GM20000 (cell line): ENCODE measurements at regions not wholly inside any gene's neighbourhood (a gene's known extent, or its start where the extent isn't known, plus 50 kb on each side); places are given as distances from the start of the nearest gene placed in this dataset.

Experiments
- DNase-seq: peaks from one replicate; pipeline ENCODE4 v3.0.0; 2012; ENCODE audit warnings: low spot score
- TF ChIP-seq, protein P1 (sequence below): IDR thresholded peaks from 2 replicates; pipeline ENCODE4 v1.5.1; 2012; ENCODE audit warnings: mild to moderate bottlenecking, control low read depth; ENCODE audit errors: extremely low read depth, missing control alignments

DNA sequence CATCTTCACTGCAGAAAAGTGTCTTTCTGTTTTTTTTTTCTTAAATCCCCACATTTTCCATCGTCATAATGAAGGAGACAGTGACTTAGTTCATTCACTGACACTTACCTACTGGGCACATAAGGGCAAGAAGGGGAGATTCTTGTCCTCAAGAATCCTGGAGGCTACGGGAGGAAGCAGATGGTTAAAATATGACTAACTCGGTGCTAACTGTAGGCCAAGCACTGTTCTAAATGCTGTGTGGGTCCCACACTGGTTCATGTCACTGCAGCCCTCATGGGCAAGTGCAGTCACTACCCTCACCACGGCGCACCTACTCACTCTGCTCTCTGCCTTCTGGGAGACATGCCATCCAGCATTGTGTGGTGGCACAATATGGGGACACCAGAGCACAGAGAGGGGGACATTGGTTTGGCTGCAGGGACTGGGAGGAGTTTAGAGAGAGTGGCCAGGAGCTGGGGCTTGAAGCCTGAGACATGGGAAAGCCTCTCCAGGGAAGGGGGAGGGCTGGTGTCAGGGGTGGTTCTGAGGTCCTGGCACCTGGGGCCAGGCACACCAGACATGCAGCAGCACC lies 305.2 kb downstream of the MYCN start:
- TF ChIP-seq, protein P1, sequence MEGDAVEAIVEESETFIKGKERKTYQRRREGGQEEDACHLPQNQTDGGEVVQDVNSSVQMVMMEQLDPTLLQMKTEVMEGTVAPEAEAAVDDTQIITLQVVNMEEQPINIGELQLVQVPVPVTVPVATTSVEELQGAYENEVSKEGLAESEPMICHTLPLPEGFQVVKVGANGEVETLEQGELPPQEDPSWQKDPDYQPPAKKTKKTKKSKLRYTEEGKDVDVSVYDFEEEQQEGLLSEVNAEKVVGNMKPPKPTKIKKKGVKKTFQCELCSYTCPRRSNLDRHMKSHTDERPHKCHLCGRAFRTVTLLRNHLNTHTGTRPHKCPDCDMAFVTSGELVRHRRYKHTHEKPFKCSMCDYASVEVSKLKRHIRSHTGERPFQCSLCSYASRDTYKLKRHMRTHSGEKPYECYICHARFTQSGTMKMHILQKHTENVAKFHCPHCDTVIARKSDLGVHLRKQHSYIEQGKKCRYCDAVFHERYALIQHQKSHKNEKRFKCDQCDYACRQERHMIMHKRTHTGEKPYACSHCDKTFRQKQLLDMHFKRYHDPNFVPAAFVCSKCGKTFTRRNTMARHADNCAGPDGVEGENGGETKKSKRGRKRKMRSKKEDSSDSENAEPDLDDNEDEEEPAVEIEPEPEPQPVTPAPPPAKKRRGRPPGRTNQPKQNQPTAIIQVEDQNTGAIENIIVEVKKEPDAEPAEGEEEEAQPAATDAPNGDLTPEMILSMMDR: no peak
- no peak for DNase-seq

DNA sequence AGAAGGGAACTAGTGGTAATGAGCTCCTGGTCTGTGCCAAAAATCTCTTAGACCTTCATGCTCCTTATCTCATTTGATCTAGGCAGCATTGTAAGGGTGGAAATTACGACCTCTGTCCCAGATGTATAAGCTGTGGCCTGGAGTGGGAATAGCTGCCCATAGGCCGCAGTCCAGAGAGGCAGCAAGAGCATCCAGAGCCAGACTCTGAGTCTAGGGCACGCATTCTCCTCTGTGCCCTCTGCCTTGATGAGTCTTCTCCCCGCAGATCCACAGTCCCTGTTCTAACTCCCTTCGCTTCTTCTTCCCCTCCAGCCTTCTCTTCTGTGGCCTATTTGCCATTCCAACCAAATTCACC lies 304.6 kb downstream of the MYCN start:
- TF ChIP-seq, protein P1: no peak
- no peak for DNase-seq

DNA sequence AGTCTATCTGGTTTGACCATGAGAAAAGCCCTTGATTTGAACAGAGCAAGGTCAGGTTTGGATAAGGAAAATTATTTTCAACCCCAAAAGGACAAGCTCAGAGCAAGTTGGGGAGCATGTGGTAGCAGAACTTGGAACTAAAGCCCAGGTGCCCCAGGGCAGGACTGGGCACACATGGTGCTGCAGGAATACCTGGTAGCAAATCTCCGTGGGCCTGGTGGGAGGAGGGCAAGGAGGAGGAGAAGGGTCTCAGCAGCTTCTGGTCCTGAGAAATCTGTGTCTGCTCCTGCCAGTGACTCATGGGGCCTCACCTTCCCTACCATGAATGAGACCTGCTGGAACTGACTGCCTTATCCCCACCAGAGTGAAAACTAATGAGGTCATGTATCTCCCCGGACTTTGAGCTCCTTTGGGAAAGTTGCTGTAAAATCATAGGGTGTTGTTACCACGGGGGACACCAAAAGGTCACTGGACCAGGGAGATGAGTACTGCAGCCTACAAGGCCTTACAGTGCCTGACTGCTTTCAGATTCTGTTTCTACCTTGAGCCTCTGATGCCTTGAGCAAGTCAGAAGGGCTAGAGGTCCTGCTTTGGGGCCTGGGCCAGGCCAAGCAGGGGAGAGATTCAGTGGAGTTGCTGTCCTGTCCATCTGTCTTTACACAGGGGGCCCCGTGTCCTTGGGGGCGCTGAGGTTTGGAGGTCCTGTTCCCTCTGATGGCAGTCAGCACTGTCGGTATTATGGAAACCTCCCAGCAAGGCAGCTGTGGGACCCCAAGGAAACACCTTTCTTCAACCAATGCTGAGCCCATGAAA lies 304.0 kb downstream of the MYCN start:
- TF ChIP-seq, protein P1: no peak
- DNase-seq: no peak

DNA sequence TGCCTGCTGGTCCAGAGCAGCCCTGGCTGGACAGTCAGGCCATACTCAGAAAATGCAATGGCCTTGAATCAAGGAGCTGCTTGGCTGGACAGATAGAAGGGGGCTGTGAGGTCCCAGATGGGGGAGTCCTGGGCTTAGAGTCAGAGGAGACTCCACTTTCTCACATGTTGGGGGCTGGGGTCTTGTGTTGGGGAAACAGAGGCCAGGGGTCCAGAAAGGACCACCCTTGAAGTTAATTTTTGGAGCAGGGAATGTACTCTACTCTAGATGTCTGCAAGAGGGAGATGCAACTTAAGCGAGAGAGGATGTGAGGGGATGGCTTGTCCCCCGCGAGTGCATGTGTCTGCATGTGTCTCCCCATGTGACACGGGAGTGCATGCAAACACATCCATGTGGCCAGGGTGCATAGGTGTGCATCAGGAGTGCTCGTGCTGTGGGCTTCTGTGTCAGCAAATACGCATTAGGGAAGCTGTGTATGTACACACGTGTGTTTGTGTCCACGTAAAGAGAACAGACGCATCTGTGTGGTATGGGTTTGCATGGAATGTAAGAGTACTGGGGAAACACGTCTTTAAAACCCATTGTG lies 303.2 kb downstream of the MYCN start:
- TF ChIP-seq, protein P1: no peak
- no peak for DNase-seq

DNA sequence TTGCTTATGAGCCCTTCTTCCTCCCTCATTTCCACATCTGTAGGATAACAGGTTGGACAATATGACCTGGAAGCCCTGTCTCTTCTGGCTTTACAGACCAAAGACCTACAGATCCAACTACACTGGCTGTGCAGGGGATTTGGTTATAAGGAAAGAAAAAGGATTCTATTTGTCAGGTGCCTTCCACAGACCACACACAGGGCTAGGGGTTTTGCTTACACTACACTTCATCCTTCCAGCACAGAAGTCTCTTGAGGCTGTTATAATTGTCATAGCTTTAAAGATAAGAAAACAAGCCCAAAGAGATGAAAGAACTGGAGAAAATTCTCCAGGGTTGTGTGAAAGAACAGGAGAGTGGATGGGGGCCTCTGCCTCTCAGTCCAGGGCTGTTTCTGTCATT lies 302.6 kb downstream of the MYCN start:
- no peak for DNase-seq
- TF ChIP-seq, protein P1: no peak

DNA sequence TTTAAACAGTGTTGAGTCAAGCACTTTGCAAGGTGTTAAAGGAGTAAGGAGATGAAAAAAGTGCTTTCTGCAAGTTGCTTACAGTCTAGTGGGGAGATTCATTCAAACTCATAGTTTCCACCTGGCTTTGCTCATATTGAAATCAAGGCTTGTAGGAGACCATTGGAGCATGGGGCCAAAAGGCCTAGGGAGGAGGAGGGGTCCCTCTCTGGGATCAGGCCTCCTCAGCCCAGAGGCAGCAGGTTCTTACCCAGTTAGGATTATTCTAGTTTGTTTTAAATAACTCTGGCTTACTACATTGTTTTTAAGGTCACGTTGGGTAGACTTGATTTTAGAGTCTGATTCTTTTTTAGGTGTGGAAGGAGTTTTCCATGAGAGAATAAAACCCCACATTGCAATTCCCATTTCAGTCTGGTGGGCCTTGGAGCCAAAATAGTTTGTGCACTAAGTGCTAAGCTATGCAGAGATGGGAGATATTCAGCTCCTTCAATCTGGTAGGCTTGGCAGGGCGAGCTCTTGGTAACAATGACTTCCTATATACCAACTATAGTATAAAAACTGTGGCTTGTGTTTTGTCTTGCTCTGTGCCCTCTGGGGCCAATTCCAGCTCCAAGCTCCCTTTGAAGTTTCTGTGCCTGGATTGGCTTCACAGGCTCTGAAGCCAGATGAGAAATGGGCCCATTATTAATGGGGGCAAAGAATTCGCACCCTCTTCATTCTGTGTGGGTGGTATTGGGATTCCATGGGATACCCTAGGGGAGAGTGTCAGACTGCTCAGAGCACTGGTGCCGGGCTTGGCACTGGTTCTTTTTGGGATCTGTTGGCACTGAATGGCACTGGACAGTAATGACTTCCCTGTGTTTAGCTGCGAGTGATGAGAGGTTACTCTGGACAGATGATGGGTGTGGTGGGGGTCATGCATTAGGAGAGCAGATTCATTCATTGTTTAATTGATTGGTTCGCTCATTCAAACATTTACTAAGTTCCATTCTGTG lies 301.1 kb downstream of the MYCN start:
- TF ChIP-seq, protein P1: no peak
- DNase-seq: no peak
